ENCODE measurements at regions not wholly inside any gene's neighbourhood (a gene's known extent, or its start where the extent isn't known, plus 50 kb on each side); places are given as distances from the start of the nearest gene placed in this dataset.

GRCh38 chr5:44708602-44709001 is 100.1 kb upstream of the MRPS30 start:
- no peak overlapping the region for H3K4me3 Mint-ChIP-seq (ENCODE audit: low read depth, unreplicated experiment)
- no peaks in the 10 kb centered on the region for H3K36me3 Mint-ChIP-seq (ENCODE audit: insufficient read depth, unreplicated experiment)
- no TSS peak for BruUV-seq (replicated peaks)

GRCh38 chr5:44707721-44708120 is 101.0 kb upstream of the MRPS30 start:
- H3K4me1 Mint-ChIP-seq (ENCODE audit: low read depth, unreplicated experiment) = no peaks in the 10 kb centered on the region

More at GRCh38 chr5:44708602-44709001, 100.1 kb upstream of the MRPS30 start:
- CTCF ChIA-PET = no interaction called here
- no peak for DNase-seq
- Mint-ChIP-seq H3K27me3 (ENCODE audit: unreplicated experiment) (no peaks in the 10 kb centered on the region), H3K27ac (ENCODE audit: unreplicated experiment) (no peak overlapping the region), H3K4me1 (ENCODE audit: low read depth, unreplicated experiment) (no peaks in the 10 kb centered on the region), H3K9me3 (ENCODE audit: low read depth, unreplicated experiment) (no peaks in the 10 kb centered on the region)
- intact Hi-C loops (cut with micrococcal nuclease; ENCODE audit: unreplicated experiment) = no loop called here
- TF ChIP-seq CTCF (IDR thresholded peaks at IDR 0.05; ENCODE audit: unreplicated experiment) = no peak

GRCh38 chr5:44697025-44697424 is 111.7 kb upstream of the MRPS30 start:
- H3K4me3 Mint-ChIP-seq (ENCODE audit: low read depth, unreplicated experiment) = no peak overlapping the region
- no TSS peak for BruUV-seq (replicated peaks)
- H3K9me3 Mint-ChIP-seq (ENCODE audit: low read depth, unreplicated experiment) = no peaks in the 10 kb centered on the region
- no peaks in the 10 kb centered on the region for H3K27me3 Mint-ChIP-seq (ENCODE audit: unreplicated experiment)
- TF ChIP-seq CTCF (IDR thresholded peaks at IDR 0.05; ENCODE audit: unreplicated experiment) = no peak
- no peak for DNase-seq
- intact Hi-C loops (cut with micrococcal nuclease; ENCODE audit: unreplicated experiment) = no loop called here
- H3K36me3 Mint-ChIP-seq (ENCODE audit: insufficient read depth, unreplicated experiment) = peaks cover under 1% of the 10 kb centered on the region
- peaks cover 21% of the 10 kb centered on the region for H3K4me1 Mint-ChIP-seq (ENCODE audit: low read depth, unreplicated experiment)
- H3K27ac Mint-ChIP-seq (ENCODE audit: unreplicated experiment) = no peak overlapping the region
- CTCF ChIA-PET = no interaction called here

More at GRCh38 chr5:44707721-44708120, 101.0 kb upstream of the MRPS30 start:
- H3K27ac Mint-ChIP-seq (ENCODE audit: unreplicated experiment) = no peak overlapping the region
- H3K27me3 Mint-ChIP-seq (ENCODE audit: unreplicated experiment) = no peaks in the 10 kb centered on the region
- H3K36me3 Mint-ChIP-seq (ENCODE audit: insufficient read depth, unreplicated experiment) = no peaks in the 10 kb centered on the region
- CTCF ChIA-PET = no interaction called here
- no TSS peak for BruUV-seq (replicated peaks)
- TF ChIP-seq CTCF (IDR thresholded peaks at IDR 0.05; ENCODE audit: unreplicated experiment) = no peak
- DNase-seq = no peak
- no peak overlapping the region for H3K4me3 Mint-ChIP-seq (ENCODE audit: low read depth, unreplicated experiment)
- intact Hi-C loops (cut with micrococcal nuclease; ENCODE audit: unreplicated experiment) = no loop called here
- H3K9me3 Mint-ChIP-seq (ENCODE audit: low read depth, unreplicated experiment) = no peaks in the 10 kb centered on the region

- BruUV-seq (replicated peaks) = no TSS peak
- Mint-ChIP-seq H3K9me3 (ENCODE audit: low read depth, unreplicated experiment) (no peaks in the 10 kb centered on the region), H3K27me3 (ENCODE audit: unreplicated experiment) (no peaks in the 10 kb centered on the region), H3K4me3 (ENCODE audit: low read depth, unreplicated experiment) (no peak overlapping the region), H3K27ac (ENCODE audit: unreplicated experiment) (no peak overlapping the region), H3K36me3 (ENCODE audit: insufficient read depth, unreplicated experiment) (peaks cover 7% of the 10 kb centered on the region), H3K4me1 (ENCODE audit: low read depth, unreplicated experiment) (peaks cover 35% of the 10 kb centered on the region)
- DNase-seq = no peak
- CTCF ChIA-PET = no interaction called here
- intact Hi-C loops (cut with micrococcal nuclease; ENCODE audit: unreplicated experiment) = no loop called here
- TF ChIP-seq CTCF (IDR thresholded peaks at IDR 0.05; ENCODE audit: unreplicated experiment) = no peak
Observed at GRCh38 chr5:44695259-44695658, 113.5 kb upstream of the MRPS30 start.
